Kidney (tissue), 13 donors: ENCODE measurements at regions not wholly inside any gene's neighbourhood (a gene's known extent, or its start where the extent isn't known, plus 50 kb on each side); places are given as distances from the start of the nearest gene placed in this dataset.

Experiments
- DNase-seq, 5 donors: peaks; one replicate each; pipeline ENCODE4 v3.0.0-alpha.2; 2013 to 2020
- FAIRE-seq: peaks from 2 replicates; lab custom pipeline; 2012; peaks lifted over from hg19 to GRCh38; lab: Jason Lieb, UNC
- H3K27ac ChIP-seq, 2 donors: one replicate each; pipeline ENCODE4 v1.7.0; 2013; ENCODE audit warnings: low read depth in 2 of 2, low read length in 2 of 2, inconsistent platforms in 1 of 2
- H3K27me3 ChIP-seq: one replicate; pipeline ENCODE4 v1.7.1; 2013; ENCODE audit warnings: low read length, inconsistent platforms; ENCODE audit not compliant: control insufficient read depth, insufficient read depth
- H3K36me3 ChIP-seq, 3 donors: one replicate each; pipeline versions ENCODE4 v1.7.0 to v1.7.1; 2013; ENCODE audit warnings: low read length in 3 of 3, control low read depth in 1 of 3, inconsistent platforms in 1 of 3; ENCODE audit not compliant: insufficient read depth in 3 of 3, control insufficient read depth in 2 of 3
- H3K4me1 ChIP-seq, 3 donors: one replicate each; pipeline versions ENCODE4 v1.7.0 to v1.7.1; 2013; ENCODE audit warnings: low read length in 3 of 3, inconsistent platforms in 1 of 3, low read depth in 1 of 3; ENCODE audit not compliant: control insufficient read depth in 2 of 3, insufficient read depth in 2 of 3
- H3K4me3 ChIP-seq, 3 donors: one replicate each; pipeline versions ENCODE4 v1.7.0 to v1.8.1; 2013; ENCODE audit warnings: low read length in 3 of 3, control low read depth in 1 of 3, inconsistent platforms in 1 of 3
- H3K9ac ChIP-seq, 3 donors: one replicate each; pipeline versions ENCODE4 v1.7.0 to v1.7.1; 2013; ENCODE audit warnings: low read length in 3 of 3, control low read depth in 1 of 3, inconsistent platforms in 1 of 3
- H3K9me3 ChIP-seq, 3 donors: one replicate each; pipeline versions ENCODE4 v1.7.0 to v1.7.1; 2013; ENCODE audit warnings: low read length in 3 of 3, control low read depth in 1 of 3, inconsistent platforms in 1 of 3; ENCODE audit not compliant: control insufficient read depth in 2 of 3, insufficient read depth in 1 of 3
- intact Hi-C: fragments of 100-400 bp; cut with DNase I; formaldehyde crosslinking; loops from one replicate; pipeline ENCODE4 v1.11.1; 2022
- TF ChIP-seq, protein P1 (sequence below): IDR thresholded peaks from 3 replicates; pipeline ENCODE4 v1.5.1; 2012; ENCODE audit warnings: mild to moderate bottlenecking, moderate library complexity, borderline replicate concordance; ENCODE audit not compliant: insufficient read depth; ENCODE audit errors: extremely low read depth
- donor health status: control.
- donor health status: control.
- donor health status: control.
- donor health status: control.
- donor health status: control.
- donor health status: DM: yes; HTN: yes; CAD: no.
- donor health status: Normal renal cell carcinoma (clear cell type).

DNA sequence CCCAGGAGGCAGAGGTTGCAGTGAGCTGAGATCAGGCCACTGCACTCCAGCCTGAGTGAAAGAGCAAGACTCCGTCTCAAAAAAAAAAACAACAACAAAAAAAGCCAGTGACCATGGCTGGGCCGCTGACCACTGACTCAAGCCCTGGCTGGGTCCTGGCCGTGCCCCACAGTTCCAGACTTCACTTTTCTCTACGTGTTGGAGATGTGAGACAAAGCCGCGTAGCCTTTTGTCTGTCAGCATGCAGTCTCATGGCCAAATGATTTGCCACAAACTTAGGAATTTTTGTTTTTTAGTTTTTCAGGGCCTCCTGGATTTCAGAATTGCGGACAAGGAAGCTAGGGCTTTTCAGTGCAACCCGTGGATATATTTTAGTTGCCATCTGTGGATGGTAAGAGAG lies 89.3 kb upstream of the CIBAR2 start:
- Histone ChIP-seq H3K4me1 (peaks cover 0 to 32% (median 11%) of the 10 kb centered on the region in 3 donors), H3K4me3 (no peak overlapping the region), H3K36me3 (no peaks in the 10 kb centered on the region), H3K9ac (no peak overlapping the region), H3K9me3 (no peaks in the 10 kb centered on the region), H3K27ac (no peak overlapping the region), H3K27me3 (no peaks in the 10 kb centered on the region)
- TF ChIP-seq, protein P1, sequence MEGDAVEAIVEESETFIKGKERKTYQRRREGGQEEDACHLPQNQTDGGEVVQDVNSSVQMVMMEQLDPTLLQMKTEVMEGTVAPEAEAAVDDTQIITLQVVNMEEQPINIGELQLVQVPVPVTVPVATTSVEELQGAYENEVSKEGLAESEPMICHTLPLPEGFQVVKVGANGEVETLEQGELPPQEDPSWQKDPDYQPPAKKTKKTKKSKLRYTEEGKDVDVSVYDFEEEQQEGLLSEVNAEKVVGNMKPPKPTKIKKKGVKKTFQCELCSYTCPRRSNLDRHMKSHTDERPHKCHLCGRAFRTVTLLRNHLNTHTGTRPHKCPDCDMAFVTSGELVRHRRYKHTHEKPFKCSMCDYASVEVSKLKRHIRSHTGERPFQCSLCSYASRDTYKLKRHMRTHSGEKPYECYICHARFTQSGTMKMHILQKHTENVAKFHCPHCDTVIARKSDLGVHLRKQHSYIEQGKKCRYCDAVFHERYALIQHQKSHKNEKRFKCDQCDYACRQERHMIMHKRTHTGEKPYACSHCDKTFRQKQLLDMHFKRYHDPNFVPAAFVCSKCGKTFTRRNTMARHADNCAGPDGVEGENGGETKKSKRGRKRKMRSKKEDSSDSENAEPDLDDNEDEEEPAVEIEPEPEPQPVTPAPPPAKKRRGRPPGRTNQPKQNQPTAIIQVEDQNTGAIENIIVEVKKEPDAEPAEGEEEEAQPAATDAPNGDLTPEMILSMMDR = no peak
- FAIRE-seq (no peak), DNase-seq (no peak)
- intact Hi-C loops = no loop called here

DNA sequence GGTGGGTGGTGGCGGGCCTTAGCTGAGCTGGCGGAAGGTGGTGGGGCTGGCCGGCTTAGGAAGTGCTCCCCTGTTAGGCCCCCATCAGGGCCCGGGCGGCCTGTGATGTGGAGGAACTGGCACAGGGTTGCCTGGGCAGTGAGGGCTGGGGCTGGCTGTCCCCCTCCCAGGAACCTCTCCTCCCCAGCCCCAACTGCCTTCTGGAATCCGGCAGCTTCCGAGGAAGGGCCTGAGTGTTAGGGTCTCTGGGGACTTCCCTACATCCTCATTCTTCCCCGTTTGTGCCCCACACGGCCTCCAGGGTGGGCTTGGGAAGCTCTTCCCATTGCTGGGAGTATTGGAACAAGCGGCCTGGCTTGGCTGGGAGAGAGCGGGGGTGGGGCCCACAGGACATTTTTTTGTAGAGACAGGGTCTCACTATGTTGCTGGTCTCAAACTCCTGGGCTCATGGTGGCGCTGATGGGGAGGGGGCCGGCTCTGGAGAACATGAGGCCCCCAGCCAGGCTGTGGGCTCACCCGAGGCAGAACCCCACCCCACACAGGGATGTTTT lies 89.9 kb upstream of the CIBAR2 start:
- FAIRE-seq = no peak
- Histone ChIP-seq H3K27ac (peak overlapping the region; percentile 1 to 22), H3K36me3 (no peaks in the 10 kb centered on the region), H3K4me3 (no peak overlapping the region), H3K9ac (peak overlapping the region in 1 of 3 donors; percentile 51), H3K4me1 (peaks cover 0 to 30% (median 6%) of the 10 kb centered on the region in 3 donors), H3K27me3 (no peaks in the 10 kb centered on the region), H3K9me3 (no peaks in the 10 kb centered on the region)
- intact Hi-C loops = no loop called here
- TF ChIP-seq, protein P1 = no peak
- DNase-seq = peak in 2 of 5 donors; percentile 52 to 63

DNA sequence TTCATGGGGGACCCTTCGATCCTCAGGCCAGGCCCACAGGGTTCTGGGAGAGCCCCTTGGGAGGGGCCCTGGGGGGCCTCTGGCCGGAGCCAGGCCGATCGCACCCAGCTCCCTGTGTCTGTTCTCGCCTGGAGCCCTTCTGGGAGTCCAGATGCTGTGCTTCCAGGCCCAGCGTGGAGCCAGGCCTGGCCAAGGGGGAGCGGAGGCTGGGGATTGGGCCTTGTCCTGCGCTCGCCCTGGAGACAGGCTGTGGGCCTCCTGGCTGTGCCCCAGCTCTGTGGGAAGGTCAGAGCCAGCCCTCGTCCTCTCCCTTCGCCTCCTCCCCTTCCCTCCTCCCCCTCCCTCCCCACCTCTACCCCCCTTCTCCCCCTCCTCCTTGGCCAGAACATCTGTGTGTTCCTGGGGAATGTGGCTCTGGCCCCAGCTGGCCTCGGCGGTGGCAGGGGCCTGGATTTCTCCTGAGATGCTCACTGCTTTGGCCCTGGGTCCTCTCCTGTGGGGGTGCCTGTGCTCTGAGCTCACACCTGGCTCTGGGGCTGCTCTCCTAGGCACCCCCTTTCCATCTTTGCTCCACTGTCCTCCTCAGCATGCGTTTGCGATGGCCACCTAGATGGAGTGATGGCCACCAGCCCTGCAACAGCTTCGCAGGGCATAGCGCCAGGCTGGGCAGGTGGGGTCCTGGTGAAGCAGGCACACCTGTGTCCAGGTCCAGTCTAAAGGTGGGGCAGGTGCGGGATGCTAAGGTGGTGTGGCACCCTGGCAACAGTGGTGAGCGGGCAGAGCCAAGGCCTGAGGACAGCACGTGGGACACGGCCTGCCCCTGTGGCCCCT lies 90.6 kb upstream of the CIBAR2 start:
- intact Hi-C loops = no loop called here
- TF ChIP-seq, protein P1 = no peak
- no peaks in the 10 kb centered on the region for H3K27me3 ChIP-seq
- H3K4me3 ChIP-seq = no peak overlapping the region
- H3K4me1 ChIP-seq = peaks cover 0 to 28% (median 5%) of the 10 kb centered on the region in 3 donors
- peak; percentile 75 to 93 (median 85) for DNase-seq
- H3K9ac ChIP-seq = peak overlapping the region in 1 of 3 donors; percentile 51
- no peaks in the 10 kb centered on the region for H3K9me3 ChIP-seq
- FAIRE-seq = no peak
- peak overlapping the region; percentile 1 to 22 for H3K27ac ChIP-seq
- no peaks in the 10 kb centered on the region for H3K36me3 ChIP-seq
